SU-DHL-6 (cell line): ENCODE measurements at regions not wholly inside any gene's neighbourhood (a gene's known extent, or its start where the extent isn't known, plus 50 kb on each side); places are given as distances from the start of the nearest gene placed in this dataset.
A peak's percentile ranks its signal among the peaks of the same experiment; 100 is the strongest.

Source experiments
- H2AFZ ChIP-seq: fragments of 200-600 bp; sonication (generic); 2 replicates; pipeline ENCODE4 v1.6.1; 2014; ENCODE audit warnings: low read depth, mild to moderate bottlenecking, moderate library complexity, mixed read lengths, antibody characterized with exemption, low read length; ENCODE audit not compliant: severe bottlenecking
- H3F3A ChIP-seq: fragments of 200-600 bp; shearing (Covaris generic); 2 replicates; pipeline ENCODE4 v1.6.0; 2016; ENCODE audit warnings: antibody characterized with exemption, mild to moderate bottlenecking; ENCODE audit not compliant: insufficient read depth
- H3K27ac ChIP-seq: fragments of 200-600 bp; sonication (generic); 2 replicates; pipeline ENCODE4 v1.5.1; 2016; ENCODE audit warnings: low read depth, mild to moderate bottlenecking, low read length, moderate library complexity, mixed read lengths
- H3K27me3 ChIP-seq: fragments of 200-600 bp; sonication (generic), shearing (Covaris generic); 2 replicates; pipeline ENCODE4 v1.6.0; 2014; ENCODE audit warnings: mild to moderate bottlenecking, low read length
- H3K36me3 ChIP-seq: fragments of 200-600 bp; sonication (generic); 2 replicates; pipeline ENCODE4 v1.6.1; 2014; ENCODE audit warnings: mild to moderate bottlenecking, low read length, mixed read lengths
- H3K4me2 ChIP-seq: fragments of 300-600, 200-600 bp; shearing (Covaris generic), sonication (generic); 2 replicates; pipeline ENCODE4 v1.6.0; 2014; ENCODE audit warnings: low read length, low read depth, mild to moderate bottlenecking; ENCODE audit not compliant: poor library complexity, severe bottlenecking
- H3K4me3 ChIP-seq: fragments of 200-600 bp; sonication (generic); 2 replicates; pipeline ENCODE4 v1.5.1; 2014; ENCODE audit warnings: antibody characterized with exemption, low read length, mild to moderate bottlenecking, mixed read lengths; ENCODE audit not compliant: insufficient read depth, poor library complexity, severe bottlenecking
- H3K79me2 ChIP-seq: fragments of 200-600 bp; sonication (generic); 2 replicates; pipeline ENCODE4 v1.6.1; 2014; ENCODE audit warnings: mild to moderate bottlenecking, low read length, moderate library complexity; ENCODE audit not compliant: insufficient read depth
- H3K9ac ChIP-seq: fragments of 200-600 bp; sonication (generic); 2 replicates; pipeline ENCODE4 v1.7.0; 2014; ENCODE audit warnings: mild to moderate bottlenecking, low read length
- H3K9me2 ChIP-seq: fragments of 200-600 bp; sonication (generic); replicated peaks from 2 replicates; pipeline ENCODE4 v1.6.1; 2014; ENCODE audit warnings: low read length; ENCODE audit not compliant: insufficient read depth
- H3K9me3 ChIP-seq: fragments of 200-600 bp; sonication (generic); 2 replicates; pipeline ENCODE4 v1.6.1; 2014; ENCODE audit warnings: low read length, mixed read lengths; ENCODE audit not compliant: insufficient read depth
- H4K20me1 ChIP-seq: fragments of 200-600 bp; sonication (generic); 2 replicates; pipeline ENCODE4 v1.6.1; 2014; ENCODE audit warnings: low read depth, mild to moderate bottlenecking, antibody characterized with exemption, low read length, moderate library complexity, mixed read lengths
- EZH2phosphoT487 ChIP-seq: fragments of 200-600 bp; sonication (generic), shearing (Covaris generic); conservative IDR thresholded peaks from 2 replicates; pipeline ENCODE4 v1.6.1; 2018; ENCODE audit warnings: mild to moderate bottlenecking, antibody characterized with exemption, low read length, moderate library complexity, mixed read lengths
- TF ChIP-seq, protein P1 (sequence below): fragments of 200-600 bp; sonication (generic); IDR thresholded peaks from one replicate; pipeline ENCODE4 v1.5.1; 2017; ENCODE audit warnings: antibody characterized with exemption, mild to moderate bottlenecking, low read length, moderate library complexity; ENCODE audit not compliant: insufficient read depth, poor library complexity, severe bottlenecking

- TF ChIP-seq EZH2phosphoT487: no peak
- TF ChIP-seq, protein P1, sequence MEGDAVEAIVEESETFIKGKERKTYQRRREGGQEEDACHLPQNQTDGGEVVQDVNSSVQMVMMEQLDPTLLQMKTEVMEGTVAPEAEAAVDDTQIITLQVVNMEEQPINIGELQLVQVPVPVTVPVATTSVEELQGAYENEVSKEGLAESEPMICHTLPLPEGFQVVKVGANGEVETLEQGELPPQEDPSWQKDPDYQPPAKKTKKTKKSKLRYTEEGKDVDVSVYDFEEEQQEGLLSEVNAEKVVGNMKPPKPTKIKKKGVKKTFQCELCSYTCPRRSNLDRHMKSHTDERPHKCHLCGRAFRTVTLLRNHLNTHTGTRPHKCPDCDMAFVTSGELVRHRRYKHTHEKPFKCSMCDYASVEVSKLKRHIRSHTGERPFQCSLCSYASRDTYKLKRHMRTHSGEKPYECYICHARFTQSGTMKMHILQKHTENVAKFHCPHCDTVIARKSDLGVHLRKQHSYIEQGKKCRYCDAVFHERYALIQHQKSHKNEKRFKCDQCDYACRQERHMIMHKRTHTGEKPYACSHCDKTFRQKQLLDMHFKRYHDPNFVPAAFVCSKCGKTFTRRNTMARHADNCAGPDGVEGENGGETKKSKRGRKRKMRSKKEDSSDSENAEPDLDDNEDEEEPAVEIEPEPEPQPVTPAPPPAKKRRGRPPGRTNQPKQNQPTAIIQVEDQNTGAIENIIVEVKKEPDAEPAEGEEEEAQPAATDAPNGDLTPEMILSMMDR: no peak
- no peaks in the 10 kb centered on the region for H3K36me3 ChIP-seq
- H4K20me1 ChIP-seq: no peaks in the 10 kb centered on the region
- no peak overlapping the region for H2AFZ ChIP-seq
- no peaks in the 10 kb centered on the region for H3K27me3 ChIP-seq
- no peaks in the 10 kb centered on the region for H3K9me2 ChIP-seq
- H3K9me3 ChIP-seq: no peaks in the 10 kb centered on the region
- H3F3A ChIP-seq: no peaks in the 10 kb centered on the region
- H3K9ac ChIP-seq: no peak overlapping the region
- H3K79me2 ChIP-seq: no peaks in the 10 kb centered on the region
- no peak overlapping the region for H3K4me2 ChIP-seq
- no peak overlapping the region for H3K27ac ChIP-seq
- H3K4me3 ChIP-seq: no peak overlapping the region
These were observed 616.5 kb upstream of the RGS18 start for GRCh38 chr1:191541758-191542157.

DNA sequence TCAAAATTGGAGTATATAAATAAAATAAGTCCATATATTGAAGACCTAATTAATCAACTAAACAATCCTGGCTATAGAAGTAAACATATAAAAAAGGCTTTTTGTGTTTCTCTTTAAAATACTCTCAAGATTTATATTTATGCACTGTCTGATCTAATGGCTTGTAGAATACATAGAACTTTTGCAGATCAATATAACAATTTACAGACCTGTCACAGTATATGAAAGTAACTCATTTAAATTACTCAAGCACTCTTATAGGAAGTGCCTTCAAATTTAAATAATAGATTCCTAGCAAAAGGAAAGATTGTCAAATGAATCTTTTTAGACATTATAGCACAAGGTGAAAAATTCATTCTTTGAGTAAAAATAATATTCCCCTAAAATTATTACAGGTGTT lies 615.8 kb upstream of the RGS18 start:
- no peaks in the 10 kb centered on the region for H3K9me2 ChIP-seq
- H3K4me3 ChIP-seq: no peak overlapping the region
- no peak overlapping the region for H3K4me2 ChIP-seq
- no peak overlapping the region for H3K27ac ChIP-seq
- H3K9me3 ChIP-seq: no peaks in the 10 kb centered on the region
- no peaks in the 10 kb centered on the region for H3F3A ChIP-seq
- no peak overlapping the region for H2AFZ ChIP-seq
- no peak overlapping the region for H3K9ac ChIP-seq
- H3K79me2 ChIP-seq: no peaks in the 10 kb centered on the region
- H4K20me1 ChIP-seq: no peaks in the 10 kb centered on the region
- H3K36me3 ChIP-seq: no peaks in the 10 kb centered on the region
- no peak for TF ChIP-seq EZH2phosphoT487
- TF ChIP-seq, protein P1: no peak
- no peaks in the 10 kb centered on the region for H3K27me3 ChIP-seq

GRCh38 chr1:191546803-191547202 lies 611.5 kb upstream of the RGS18 start:
- H3K36me3 ChIP-seq: no peaks in the 10 kb centered on the region
- H3F3A ChIP-seq: no peaks in the 10 kb centered on the region
- TF ChIP-seq, protein P1: no peak
- TF ChIP-seq EZH2phosphoT487: no peak
- no peak overlapping the region for H3K27ac ChIP-seq
- H2AFZ ChIP-seq: peak overlapping the region; percentile 42
- no peaks in the 10 kb centered on the region for H4K20me1 ChIP-seq
- H3K4me2 ChIP-seq: no peak overlapping the region
- H3K9me2 ChIP-seq: no peaks in the 10 kb centered on the region
- H3K79me2 ChIP-seq: no peaks in the 10 kb centered on the region
- no peak overlapping the region for H3K9ac ChIP-seq
- H3K27me3 ChIP-seq: no peaks in the 10 kb centered on the region
- no peaks in the 10 kb centered on the region for H3K9me3 ChIP-seq
- no peak overlapping the region for H3K4me3 ChIP-seq

GRCh38 chr1:191551019-191551418 lies 607.2 kb upstream of the RGS18 start:
- no peaks in the 10 kb centered on the region for H3K27me3 ChIP-seq
- H3K9ac ChIP-seq: no peak overlapping the region
- H3K4me3 ChIP-seq: no peak overlapping the region
- H3K4me2 ChIP-seq: no peak overlapping the region
- no peaks in the 10 kb centered on the region for H3K79me2 ChIP-seq
- H4K20me1 ChIP-seq: no peaks in the 10 kb centered on the region
- H3K27ac ChIP-seq: no peak overlapping the region
- no peaks in the 10 kb centered on the region for H3F3A ChIP-seq
- H3K36me3 ChIP-seq: no peaks in the 10 kb centered on the region
- no peaks in the 10 kb centered on the region for H3K9me3 ChIP-seq
- TF ChIP-seq, protein P1: no peak
- no peak for TF ChIP-seq EZH2phosphoT487
- H2AFZ ChIP-seq: no peak overlapping the region
- H3K9me2 ChIP-seq: no peaks in the 10 kb centered on the region
